ENCODE measurements at regions not wholly inside any gene's neighbourhood (a gene's known extent, or its start where the extent isn't known, plus 50 kb on each side); places are given as distances from the start of the nearest gene placed in this dataset.
"Not testable (repeated sequence)": the region's sequence is repeated elsewhere in the genome, so short reads cannot be mapped to it uniquely, and the experiment has no call there.

DNA sequence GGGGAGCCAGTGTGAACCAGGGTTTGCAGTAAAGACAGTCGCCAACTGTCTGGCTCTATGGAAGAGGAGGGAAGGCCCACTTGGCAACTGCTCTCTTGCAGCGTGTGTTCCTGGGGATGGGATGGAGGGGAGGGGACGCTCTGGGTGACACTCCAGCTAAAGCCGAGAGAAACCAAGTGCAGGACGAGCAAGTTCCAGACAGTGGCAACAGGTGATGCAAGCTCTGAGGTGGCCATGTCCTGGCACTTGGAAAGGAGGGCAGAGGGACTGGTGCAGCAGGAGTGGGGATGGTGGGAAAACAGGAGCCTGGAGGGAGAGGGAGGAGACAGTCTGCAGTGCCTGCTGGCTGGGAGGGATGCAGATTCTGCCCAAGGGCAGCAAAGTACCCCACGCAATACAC is 127.0 kb upstream of the ALDH3B2 start:
- H3K36me3 Mint-ChIP-seq (ENCODE audit: insufficient read depth); H3K4me1 Mint-ChIP-seq (ENCODE audit: low read depth); DNase-seq (ENCODE audit: low spot score, unreplicated experiment); H3K27ac Mint-ChIP-seq; H3K9me3 Mint-ChIP-seq (ENCODE audit: low read depth); H3K4me3 Mint-ChIP-seq (ENCODE audit: low read depth); H3K27me3 Mint-ChIP-seq: not testable (repeated sequence)

DNA sequence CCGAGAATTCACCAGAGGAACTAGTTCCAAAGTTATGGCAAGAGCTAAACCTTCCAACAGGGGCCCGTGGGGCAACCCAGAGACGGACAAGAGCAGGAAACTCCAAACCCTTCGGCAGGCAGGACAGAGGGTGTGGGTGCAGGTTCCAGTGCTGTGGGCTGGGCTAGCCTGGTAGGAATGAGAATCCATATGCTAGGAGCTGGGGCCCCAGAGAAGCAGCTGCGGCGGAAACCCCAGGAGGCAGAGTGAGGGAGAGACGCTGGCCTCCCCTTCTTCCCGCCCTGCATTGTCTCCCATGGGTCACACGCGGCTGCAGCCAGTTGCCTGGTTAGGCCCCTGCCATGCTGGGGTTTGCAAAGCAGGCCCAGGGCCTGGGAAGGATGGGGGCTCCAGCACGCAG is 126.2 kb upstream of the ALDH3B2 start:
- not testable (repeated sequence) for H3K4me1 Mint-ChIP-seq (ENCODE audit: low read depth); H3K4me3 Mint-ChIP-seq (ENCODE audit: low read depth); H3K27ac Mint-ChIP-seq; DNase-seq (ENCODE audit: low spot score, unreplicated experiment); H3K27me3 Mint-ChIP-seq; H3K9me3 Mint-ChIP-seq (ENCODE audit: low read depth); H3K36me3 Mint-ChIP-seq (ENCODE audit: insufficient read depth)

DNA sequence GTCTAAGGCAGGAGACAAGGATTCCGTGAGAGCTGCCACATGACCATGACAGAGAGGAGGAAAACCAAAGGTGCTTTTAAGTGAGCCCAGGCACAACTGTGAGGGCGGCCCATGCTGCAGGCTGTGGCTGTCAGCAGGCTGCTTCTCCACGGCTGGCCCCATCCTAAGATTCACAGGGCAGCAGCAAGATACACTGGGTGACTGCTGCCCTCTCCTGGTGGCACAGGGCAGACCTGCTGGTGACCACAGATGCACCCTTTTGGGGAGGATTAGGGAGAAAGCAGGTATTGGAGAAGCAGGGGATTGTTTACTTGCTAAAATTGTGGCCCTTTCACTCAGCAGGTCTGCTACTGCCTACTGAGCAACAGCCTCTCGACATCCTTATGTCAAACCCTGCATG is 125.4 kb upstream of the ALDH3B2 start:
- not testable (repeated sequence) for H3K4me3 Mint-ChIP-seq (ENCODE audit: low read depth)

DNA sequence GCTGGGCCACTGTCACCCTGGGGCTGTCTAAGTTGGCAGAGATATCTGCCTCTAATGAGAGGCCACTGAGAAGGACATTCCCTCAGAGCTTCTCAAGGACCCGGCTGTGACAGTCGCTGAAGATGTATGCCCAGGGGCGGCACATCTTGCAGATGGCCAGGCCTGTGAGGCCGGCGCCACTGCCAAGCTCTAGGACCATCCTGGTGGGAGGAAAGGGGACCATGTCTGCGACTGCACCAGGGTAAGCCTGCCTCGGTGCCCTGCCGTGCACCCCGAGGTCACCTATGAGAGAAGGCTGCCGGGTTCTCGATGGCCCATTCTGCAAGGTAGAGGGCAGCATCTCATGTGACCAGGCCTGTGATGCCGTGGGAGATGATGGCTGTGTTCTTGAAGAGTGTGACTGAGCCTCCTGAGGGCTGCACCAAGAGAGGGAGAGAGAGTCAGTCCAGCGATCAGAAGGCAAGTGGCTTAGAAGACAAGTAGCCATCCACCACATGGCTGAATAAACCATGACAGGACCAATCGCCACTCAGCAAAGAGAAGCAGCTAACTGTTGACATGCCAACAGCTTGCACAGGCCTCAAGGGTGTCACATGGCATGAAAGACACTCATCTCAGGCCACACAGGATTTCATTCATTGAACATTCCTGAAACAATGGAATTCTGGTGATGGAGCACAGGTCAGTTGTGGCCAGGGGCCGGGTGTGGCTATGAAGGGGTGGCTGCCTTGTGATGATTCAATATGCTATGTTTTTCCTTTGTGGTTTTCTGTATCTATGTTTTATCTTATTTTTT is 123.5 kb upstream of the ALDH3B2 start:
- not testable (repeated sequence) for H3K36me3 Mint-ChIP-seq (ENCODE audit: insufficient read depth); H3K27me3 Mint-ChIP-seq; H3K27ac Mint-ChIP-seq; H3K4me3 Mint-ChIP-seq (ENCODE audit: low read depth); H3K9me3 Mint-ChIP-seq (ENCODE audit: low read depth); H3K4me1 Mint-ChIP-seq (ENCODE audit: low read depth); DNase-seq (ENCODE audit: low spot score, unreplicated experiment)

More for the DNA sequence above, 125.4 kb upstream of the ALDH3B2 start:
- not testable (repeated sequence) for H3K27me3 Mint-ChIP-seq; H3K27ac Mint-ChIP-seq; H3K36me3 Mint-ChIP-seq (ENCODE audit: insufficient read depth); H3K9me3 Mint-ChIP-seq (ENCODE audit: low read depth); DNase-seq (ENCODE audit: low spot score, unreplicated experiment); H3K4me1 Mint-ChIP-seq (ENCODE audit: low read depth)
- TF ChIP-seq, protein P1, sequence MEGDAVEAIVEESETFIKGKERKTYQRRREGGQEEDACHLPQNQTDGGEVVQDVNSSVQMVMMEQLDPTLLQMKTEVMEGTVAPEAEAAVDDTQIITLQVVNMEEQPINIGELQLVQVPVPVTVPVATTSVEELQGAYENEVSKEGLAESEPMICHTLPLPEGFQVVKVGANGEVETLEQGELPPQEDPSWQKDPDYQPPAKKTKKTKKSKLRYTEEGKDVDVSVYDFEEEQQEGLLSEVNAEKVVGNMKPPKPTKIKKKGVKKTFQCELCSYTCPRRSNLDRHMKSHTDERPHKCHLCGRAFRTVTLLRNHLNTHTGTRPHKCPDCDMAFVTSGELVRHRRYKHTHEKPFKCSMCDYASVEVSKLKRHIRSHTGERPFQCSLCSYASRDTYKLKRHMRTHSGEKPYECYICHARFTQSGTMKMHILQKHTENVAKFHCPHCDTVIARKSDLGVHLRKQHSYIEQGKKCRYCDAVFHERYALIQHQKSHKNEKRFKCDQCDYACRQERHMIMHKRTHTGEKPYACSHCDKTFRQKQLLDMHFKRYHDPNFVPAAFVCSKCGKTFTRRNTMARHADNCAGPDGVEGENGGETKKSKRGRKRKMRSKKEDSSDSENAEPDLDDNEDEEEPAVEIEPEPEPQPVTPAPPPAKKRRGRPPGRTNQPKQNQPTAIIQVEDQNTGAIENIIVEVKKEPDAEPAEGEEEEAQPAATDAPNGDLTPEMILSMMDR (IDR thresholded peaks at IDR 0.05; ENCODE audit: unreplicated experiment): peak; percentile 58

DNA sequence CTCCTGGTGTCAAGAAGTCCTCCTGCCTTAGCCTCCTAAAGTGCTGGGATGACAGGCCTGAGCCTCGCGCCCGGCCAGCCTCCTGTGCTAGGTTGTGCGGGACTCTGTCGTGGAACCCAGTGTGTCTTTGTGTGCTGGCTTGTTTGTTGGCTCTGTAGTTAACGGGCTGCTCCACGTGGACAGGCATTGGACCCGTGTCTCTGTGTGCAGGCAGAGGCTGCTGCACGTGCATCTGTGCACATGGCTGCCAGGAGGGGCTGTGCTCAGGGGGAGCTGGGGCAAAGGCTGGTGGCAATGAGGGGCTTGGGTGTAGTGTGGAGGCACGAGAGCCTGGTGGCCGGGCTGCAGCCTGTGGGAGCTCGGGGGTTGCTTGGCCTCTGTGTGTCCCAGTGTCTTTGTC is 121.3 kb upstream of the ALDH3B2 start:
- no peak for DNase-seq (ENCODE audit: low spot score, unreplicated experiment)
- no peak overlapping the region for H3K4me3 Mint-ChIP-seq (ENCODE audit: low read depth)
- no peak overlapping the region for H3K27ac Mint-ChIP-seq
- TF ChIP-seq, protein P1 (IDR thresholded peaks at IDR 0.05; ENCODE audit: unreplicated experiment): no peak
- peaks cover 3% of the 10 kb centered on the region for H3K27me3 Mint-ChIP-seq
- H3K36me3 Mint-ChIP-seq (ENCODE audit: insufficient read depth): peaks cover 2% of the 10 kb centered on the region
- H3K9me3 Mint-ChIP-seq (ENCODE audit: low read depth): no peaks in the 10 kb centered on the region
- peaks cover 3% of the 10 kb centered on the region for H3K4me1 Mint-ChIP-seq (ENCODE audit: low read depth)

DNA sequence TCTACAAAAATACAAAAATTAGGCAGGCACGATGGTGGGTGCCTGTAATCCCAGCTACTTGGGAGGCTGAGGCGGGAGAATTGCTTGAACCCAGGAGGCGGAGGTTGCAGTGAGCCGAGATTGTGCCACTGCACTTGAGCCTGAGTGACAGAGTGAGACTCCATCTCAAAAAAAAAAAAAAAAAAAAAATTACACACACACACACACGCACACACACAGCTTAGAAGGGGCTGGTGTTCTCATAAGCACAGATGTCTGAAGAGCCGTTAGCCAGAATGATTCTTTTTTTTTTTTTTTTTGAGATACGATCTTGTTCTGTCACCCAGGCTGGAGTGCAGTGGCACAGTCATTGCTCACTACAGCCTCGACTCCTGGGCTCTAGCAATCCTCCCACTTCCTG is 119.3 kb upstream of the ALDH3B2 start:
- H3K27ac Mint-ChIP-seq; DNase-seq (ENCODE audit: low spot score, unreplicated experiment); H3K9me3 Mint-ChIP-seq (ENCODE audit: low read depth); H3K4me1 Mint-ChIP-seq (ENCODE audit: low read depth); H3K4me3 Mint-ChIP-seq (ENCODE audit: low read depth); H3K36me3 Mint-ChIP-seq (ENCODE audit: insufficient read depth); H3K27me3 Mint-ChIP-seq: not testable (repeated sequence)

DNA sequence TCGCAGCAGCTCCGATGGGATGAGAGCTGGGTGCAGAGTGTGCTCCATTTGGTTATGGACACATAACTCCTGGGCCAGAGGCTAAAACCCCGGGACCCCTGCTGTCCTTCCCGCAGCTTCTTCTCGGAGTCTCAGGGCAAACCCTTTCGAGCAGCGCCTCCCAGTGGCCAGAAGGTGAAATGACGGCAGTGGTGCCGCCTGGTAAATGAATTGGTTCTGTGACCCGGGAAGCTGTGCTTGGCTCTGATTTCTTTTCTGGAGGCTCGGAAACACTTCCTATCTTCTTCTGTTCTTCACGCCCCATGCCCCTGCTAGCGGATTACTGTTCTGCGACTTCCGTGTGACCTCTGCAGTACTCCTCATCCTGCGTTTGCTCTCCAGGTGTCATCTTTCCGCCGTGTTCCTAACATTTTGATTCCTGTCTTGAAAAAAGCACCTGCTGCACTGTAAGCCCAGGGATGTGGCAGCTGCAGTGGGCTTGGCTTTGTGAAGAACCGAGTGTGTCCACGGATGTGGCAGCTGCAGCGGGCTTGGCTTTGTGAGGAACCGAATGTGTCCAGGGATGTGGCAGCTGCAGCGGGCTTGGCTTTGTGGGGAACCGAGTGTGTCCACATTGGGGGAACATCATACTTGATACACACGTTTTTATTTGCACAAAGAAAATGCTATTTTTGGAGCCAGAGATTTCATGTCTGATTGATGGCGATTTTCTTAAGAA is 118.0 kb upstream of the ALDH3B2 start:
- peak; percentile 33 for DNase-seq (ENCODE audit: low spot score, unreplicated experiment)
- not testable (repeated sequence) for H3K4me1 Mint-ChIP-seq (ENCODE audit: low read depth); H3K36me3 Mint-ChIP-seq (ENCODE audit: insufficient read depth); H3K27ac Mint-ChIP-seq; H3K27me3 Mint-ChIP-seq; H3K4me3 Mint-ChIP-seq (ENCODE audit: low read depth); H3K9me3 Mint-ChIP-seq (ENCODE audit: low read depth)
- TF ChIP-seq, protein P1 (IDR thresholded peaks at IDR 0.05; ENCODE audit: unreplicated experiment): peak; percentile 68

DNA sequence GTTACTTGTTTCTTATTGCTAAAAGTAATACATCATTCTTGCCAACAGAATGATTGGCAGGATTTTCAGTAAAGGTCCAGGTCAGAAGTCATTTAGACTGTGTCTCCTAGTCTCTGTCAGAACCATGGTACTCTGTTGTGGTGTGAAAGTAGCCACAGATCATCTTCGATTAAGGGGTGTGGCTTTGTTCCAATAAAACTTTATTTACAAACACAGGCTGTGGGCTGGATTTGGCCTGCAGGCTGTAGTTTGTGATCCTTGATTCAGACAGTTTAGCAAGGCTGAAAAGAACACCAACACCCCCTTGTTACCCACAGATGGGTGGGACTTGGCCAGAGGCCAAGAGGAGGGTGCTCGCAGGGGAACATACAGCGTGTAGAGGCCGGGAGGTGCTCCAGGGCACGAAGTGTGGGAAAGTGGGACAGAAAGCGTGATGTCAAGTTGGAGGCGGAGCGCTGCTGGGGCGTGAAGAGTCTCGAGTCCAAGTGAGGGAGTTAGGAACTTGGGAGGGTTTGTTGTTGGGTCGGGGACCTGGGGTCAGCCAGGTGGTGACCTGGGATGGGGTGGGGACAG is 117.3 kb upstream of the ALDH3B2 start:
- not testable (repeated sequence) for H3K27me3 Mint-ChIP-seq; H3K4me1 Mint-ChIP-seq (ENCODE audit: low read depth); H3K4me3 Mint-ChIP-seq (ENCODE audit: low read depth); H3K36me3 Mint-ChIP-seq (ENCODE audit: insufficient read depth); DNase-seq (ENCODE audit: low spot score, unreplicated experiment); H3K9me3 Mint-ChIP-seq (ENCODE audit: low read depth)
- H3K27ac Mint-ChIP-seq: peak overlapping the region; percentile 35

DNA sequence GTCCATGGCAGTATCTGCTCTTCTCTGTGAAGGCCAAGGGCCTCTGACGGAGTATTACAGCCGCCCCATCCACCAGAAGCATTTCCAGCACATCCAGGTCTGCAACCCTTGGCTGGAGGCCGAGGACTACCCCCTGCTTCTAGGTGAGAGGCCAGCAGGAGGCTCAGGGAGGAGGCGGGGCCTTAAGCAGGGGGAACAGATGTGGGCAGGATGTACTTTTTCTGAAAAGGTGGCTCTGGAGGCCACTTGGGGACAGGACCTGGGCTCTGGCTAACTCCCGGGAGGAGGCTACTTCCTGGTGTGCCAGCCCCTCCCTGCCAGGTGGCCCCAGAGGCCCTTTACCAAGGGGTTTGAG is 113.9 kb upstream of the ALDH3B2 start:
- not testable (repeated sequence) for H3K4me3 Mint-ChIP-seq (ENCODE audit: low read depth); H3K27me3 Mint-ChIP-seq; H3K27ac Mint-ChIP-seq; H3K36me3 Mint-ChIP-seq (ENCODE audit: insufficient read depth); H3K9me3 Mint-ChIP-seq (ENCODE audit: low read depth); DNase-seq (ENCODE audit: low spot score, unreplicated experiment)
- H3K4me1 Mint-ChIP-seq (ENCODE audit: low read depth): peaks cover 12% of the 10 kb centered on the region

DNA sequence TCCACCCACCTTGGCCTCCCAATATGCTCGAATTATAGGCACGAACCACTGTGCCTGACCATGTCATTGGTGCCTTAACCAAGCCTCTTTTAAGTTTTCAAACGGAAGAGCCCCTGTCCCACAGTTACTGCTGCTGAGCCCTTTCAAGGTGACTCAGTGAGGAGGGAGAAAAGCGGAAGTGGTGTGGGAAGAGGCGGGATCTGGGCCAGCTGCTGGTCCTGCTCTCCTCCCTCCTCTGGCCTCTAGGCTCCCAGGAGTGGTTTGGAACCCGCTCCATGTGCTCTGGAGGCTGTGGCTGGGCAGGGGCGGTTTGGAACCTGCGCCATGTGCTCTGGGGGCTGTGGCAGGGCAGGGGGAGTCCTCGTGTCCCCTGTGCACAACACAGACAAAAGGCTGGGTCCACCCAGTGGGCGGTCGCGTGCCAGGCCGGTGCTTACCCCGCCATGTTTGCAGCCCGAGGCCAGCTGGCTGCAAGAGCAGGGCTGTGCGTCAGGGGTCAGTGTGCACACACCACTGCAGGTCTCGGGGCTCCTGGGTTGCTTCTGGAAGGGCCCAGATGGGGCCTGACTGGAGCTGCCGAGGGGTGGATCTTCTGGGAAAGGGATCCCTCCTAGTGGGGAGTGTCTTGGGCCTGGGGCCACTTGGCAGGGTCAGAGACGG is 113.4 kb upstream of the ALDH3B2 start:
- not testable (repeated sequence) for H3K36me3 Mint-ChIP-seq (ENCODE audit: insufficient read depth); H3K27me3 Mint-ChIP-seq; H3K27ac Mint-ChIP-seq; DNase-seq (ENCODE audit: low spot score, unreplicated experiment); H3K4me3 Mint-ChIP-seq (ENCODE audit: low read depth); H3K9me3 Mint-ChIP-seq (ENCODE audit: low read depth)
- H3K4me1 Mint-ChIP-seq (ENCODE audit: low read depth): peaks cover 12% of the 10 kb centered on the region
